ENCODE measurements at regions not wholly inside any gene's neighbourhood (a gene's known extent, or its start where the extent isn't known, plus 50 kb on each side); places are given as distances from the start of the nearest gene placed in this dataset.

GRCh38 chr1:239185245-239185619 lies 201.1 kb upstream of the CHRM3 start:
- no peak for DNase-seq
- ChIA-PET POLR2A (no interaction called here), CTCF (no interaction called here)
- no peak overlapping the region for H3K27ac Mint-ChIP-seq
- H3K9me3 Mint-ChIP-seq: peaks cover 1% of the 10 kb centered on the region
- no peaks in the 10 kb centered on the region for H3K27me3 Mint-ChIP-seq
- no peak overlapping the region for H3K4me3 Mint-ChIP-seq
- intact Hi-C loops (cut with micrococcal nuclease): no loop called here
- no peaks in the 10 kb centered on the region for H3K36me3 Mint-ChIP-seq
- no peaks in the 10 kb centered on the region for H3K4me1 Mint-ChIP-seq (ENCODE audit: low read depth)

GRCh38 chr1:239184561-239185244 lies 201.7 kb upstream of the CHRM3 start:
- no peak for DNase-seq
- ChIA-PET POLR2A (no interaction called here), CTCF (no interaction called here)
- Mint-ChIP-seq H3K36me3 (no peaks in the 10 kb centered on the region), H3K9me3 (peaks cover 1% of the 10 kb centered on the region), H3K4me1 (ENCODE audit: low read depth) (no peaks in the 10 kb centered on the region), H3K4me3 (no peak overlapping the region), H3K27ac (no peak overlapping the region), H3K27me3 (no peaks in the 10 kb centered on the region)
- intact Hi-C loops (cut with micrococcal nuclease): no loop called here

- CTCF ChIA-PET: no interaction called here
- intact Hi-C loops (cut with micrococcal nuclease): no loop called here
- Mint-ChIP-seq H3K36me3 (no peaks in the 10 kb centered on the region), H3K4me3 (no peak overlapping the region), H3K27ac (no peak overlapping the region), H3K27me3 (no peaks in the 10 kb centered on the region), H3K9me3 (no peaks in the 10 kb centered on the region), H3K4me1 (ENCODE audit: low read depth) (no peaks in the 10 kb centered on the region)
- no peak for DNase-seq
- POLR2A ChIA-PET: no interaction called here
Measured at GRCh38 chr1:239178961-239179360, 207.4 kb upstream of the CHRM3 start.

- intact Hi-C loops (cut with micrococcal nuclease): no loop called here
- no peak for DNase-seq
- POLR2A ChIA-PET: no interaction called here
- Mint-ChIP-seq H3K4me3 (no peak overlapping the region), H3K36me3 (no peaks in the 10 kb centered on the region), H3K27ac (no peak overlapping the region), H3K27me3 (no peaks in the 10 kb centered on the region), H3K9me3 (peaks cover 10% of the 10 kb centered on the region), H3K4me1 (ENCODE audit: low read depth) (no peaks in the 10 kb centered on the region)
- CTCF ChIA-PET: no interaction called here
Measured at GRCh38 chr1:239174880-239175279, 211.5 kb upstream of the CHRM3 start.

GRCh38 chr1:239170828-239171227 lies 215.5 kb upstream of the CHRM3 start:
- Mint-ChIP-seq H3K36me3 (no peaks in the 10 kb centered on the region), H3K27me3 (no peaks in the 10 kb centered on the region), H3K4me3 (no peak overlapping the region), H3K27ac (no peak overlapping the region), H3K4me1 (ENCODE audit: low read depth) (no peaks in the 10 kb centered on the region), H3K9me3 (peaks cover 14% of the 10 kb centered on the region)
- ChIA-PET POLR2A (no interaction called here), CTCF (no interaction called here)
- intact Hi-C loops (cut with micrococcal nuclease): no loop called here
- DNase-seq: no peak

- DNase-seq: no peak
- Mint-ChIP-seq H3K4me3 (no peak overlapping the region), H3K9me3 (peaks cover 14% of the 10 kb centered on the region), H3K27me3 (no peaks in the 10 kb centered on the region), H3K36me3 (no peaks in the 10 kb centered on the region), H3K27ac (no peak overlapping the region), H3K4me1 (ENCODE audit: low read depth) (no peaks in the 10 kb centered on the region)
- intact Hi-C loops (cut with micrococcal nuclease): no loop called here
- ChIA-PET POLR2A (no interaction called here), CTCF (no interaction called here)
Measured at GRCh38 chr1:239169276-239169675, 217.1 kb upstream of the CHRM3 start.

- Mint-ChIP-seq H3K27me3 (no peaks in the 10 kb centered on the region), H3K27ac (no peak overlapping the region), H3K4me3 (no peak overlapping the region), H3K9me3 (peaks cover 4% of the 10 kb centered on the region), H3K36me3 (no peaks in the 10 kb centered on the region), H3K4me1 (ENCODE audit: low read depth) (no peaks in the 10 kb centered on the region)
- POLR2A ChIA-PET: no interaction called here
- intact Hi-C loops (cut with micrococcal nuclease): no loop called here
- CTCF ChIA-PET: no interaction called here
- no peak for DNase-seq
Measured at GRCh38 chr1:239164451-239165180, 221.8 kb upstream of the CHRM3 start.

GRCh38 chr1:239155466-239156091 lies 230.8 kb upstream of the CHRM3 start:
- CTCF ChIA-PET: no interaction called here
- H3K4me3 Mint-ChIP-seq: no peak overlapping the region
- DNase-seq: no peak

GRCh38 chr1:239151937-239152336 lies 234.4 kb upstream of the CHRM3 start:
- Mint-ChIP-seq H3K4me3 (no peak overlapping the region), H3K27me3 (no peaks in the 10 kb centered on the region), H3K9me3 (peaks cover 4% of the 10 kb centered on the region), H3K36me3 (no peaks in the 10 kb centered on the region), H3K4me1 (ENCODE audit: low read depth) (no peaks in the 10 kb centered on the region), H3K27ac (no peak overlapping the region)
- CTCF ChIA-PET: no interaction called here
- intact Hi-C loops (cut with micrococcal nuclease): no loop called here
- POLR2A ChIA-PET: no interaction called here
- DNase-seq: no peak

More at GRCh38 chr1:239155466-239156091, 230.8 kb upstream of the CHRM3 start:
- intact Hi-C loops (cut with micrococcal nuclease): no loop called here
- Mint-ChIP-seq H3K9me3 (peaks cover 4% of the 10 kb centered on the region), H3K4me1 (ENCODE audit: low read depth) (no peaks in the 10 kb centered on the region), H3K36me3 (no peaks in the 10 kb centered on the region), H3K27ac (no peak overlapping the region), H3K27me3 (no peaks in the 10 kb centered on the region)
- POLR2A ChIA-PET: no interaction called here

- DNase-seq: no peak
- H3K36me3 Mint-ChIP-seq: no peaks in the 10 kb centered on the region
- H3K27me3 Mint-ChIP-seq: no peaks in the 10 kb centered on the region
- POLR2A ChIA-PET: no interaction called here
- intact Hi-C loops (cut with micrococcal nuclease): no loop called here
- no peak overlapping the region for H3K27ac Mint-ChIP-seq
- no peaks in the 10 kb centered on the region for H3K4me1 Mint-ChIP-seq (ENCODE audit: low read depth)
- H3K4me3 Mint-ChIP-seq: no peak overlapping the region
- H3K9me3 Mint-ChIP-seq: peaks cover 8% of the 10 kb centered on the region
- CTCF ChIA-PET: no interaction called here
Measured at GRCh38 chr1:239140968-239141367, 245.4 kb upstream of the CHRM3 start.

GRCh38 chr1:239139801-239140200 lies 246.6 kb upstream of the CHRM3 start:
- intact Hi-C loops (cut with micrococcal nuclease): no loop called here
- Mint-ChIP-seq H3K9me3 (peaks cover 15% of the 10 kb centered on the region), H3K27ac (no peak overlapping the region), H3K4me1 (ENCODE audit: low read depth) (no peaks in the 10 kb centered on the region), H3K36me3 (no peaks in the 10 kb centered on the region), H3K27me3 (no peaks in the 10 kb centered on the region), H3K4me3 (no peak overlapping the region)
- POLR2A ChIA-PET: no interaction called here
- CTCF ChIA-PET: no interaction called here
- DNase-seq: no peak

- Mint-ChIP-seq H3K27ac (no peak overlapping the region), H3K4me1 (ENCODE audit: low read depth) (no peaks in the 10 kb centered on the region), H3K36me3 (no peaks in the 10 kb centered on the region), H3K4me3 (no peak overlapping the region), H3K27me3 (no peaks in the 10 kb centered on the region), H3K9me3 (no peaks in the 10 kb centered on the region)
- POLR2A ChIA-PET: no interaction called here
- DNase-seq: no peak
- CTCF ChIA-PET: no interaction called here
- intact Hi-C loops (cut with micrococcal nuclease): no loop called here
Measured at GRCh38 chr1:239128541-239128940, 257.8 kb upstream of the CHRM3 start.

GRCh38 chr1:239126884-239127283 lies 259.5 kb upstream of the CHRM3 start:
- H3K9me3 Mint-ChIP-seq: no peaks in the 10 kb centered on the region
- no peaks in the 10 kb centered on the region for H3K27me3 Mint-ChIP-seq
- ChIA-PET POLR2A (no interaction called here), CTCF (no interaction called here)
- no peak for DNase-seq
- no peak overlapping the region for H3K27ac Mint-ChIP-seq
- intact Hi-C loops (cut with micrococcal nuclease): no loop called here
- no peaks in the 10 kb centered on the region for H3K36me3 Mint-ChIP-seq
- H3K4me1 Mint-ChIP-seq (ENCODE audit: low read depth): no peaks in the 10 kb centered on the region
- H3K4me3 Mint-ChIP-seq: no peak overlapping the region
